Neuronal stem cell (in vitro differentiated cells): ENCODE measurements at regions not wholly inside any gene's neighbourhood (a gene's known extent, or its start where the extent isn't known, plus 50 kb on each side); places are given as distances from the start of the nearest gene placed in this dataset.

Experiments used
- DNase-seq: peaks from one replicate; pipeline ENCODE4 v3.0.0-alpha.2; 2013; ENCODE audit warnings: low spot score
- H2AFZ ChIP-seq: one replicate; pipeline ENCODE4 v1.6.1; 2013; ENCODE audit warnings: mild to moderate bottlenecking, low read length, inconsistent platforms
- H2AK5ac ChIP-seq: 2 replicates; pipeline ENCODE4 v1.6.1; 2013; ENCODE audit warnings: low read depth, mild to moderate bottlenecking, inconsistent platforms, low read length, moderate library complexity, mixed read lengths
- H2BK120ac ChIP-seq: 2 replicates; pipeline ENCODE4 v1.6.1; 2013; ENCODE audit warnings: low read depth, mild to moderate bottlenecking, inconsistent platforms, low read length, moderate library complexity, mixed read lengths
- H2BK12ac ChIP-seq: one replicate; pipeline ENCODE4 v1.6.1; 2013; ENCODE audit warnings: low read length, inconsistent platforms
- H2BK15ac ChIP-seq: 2 replicates; pipeline ENCODE4 v1.6.1; 2013; ENCODE audit warnings: mild to moderate bottlenecking, low read length, inconsistent platforms, mixed read lengths
- H2BK5ac ChIP-seq: one replicate; pipeline ENCODE4 v1.6.1; 2013; ENCODE audit warnings: inconsistent platforms, mild to moderate bottlenecking, low read length, moderate library complexity
- H3K14ac ChIP-seq: one replicate; pipeline ENCODE4 v1.6.1; 2013; ENCODE audit warnings: low read length, inconsistent platforms
- H3K18ac ChIP-seq: 2 replicates; pipeline ENCODE4 v1.6.1; 2013; ENCODE audit warnings: low read length, inconsistent platforms
- H3K23ac ChIP-seq: 2 replicates; pipeline ENCODE4 v1.6.1; 2013; ENCODE audit warnings: low read depth, mild to moderate bottlenecking, mixed read lengths, low read length, inconsistent platforms; ENCODE audit not compliant: poor library complexity
- H3K27ac ChIP-seq: replicated peaks from 3 replicates; pipeline ENCODE4 v1.5.1; 2013; ENCODE audit warnings: low read length, inconsistent platforms
- H3K27me3 ChIP-seq, 3 experiments: 2 replicates each; pipeline ENCODE4 v1.6.1; 2013; ENCODE audit warnings: low read length in 3 of 3, mild to moderate bottlenecking in 2 of 3, inconsistent platforms in 1 of 3, low read depth in 1 of 3, mixed read lengths in 1 of 3, moderate library complexity in 1 of 3; ENCODE audit not compliant: control insufficient read depth in 3 of 3, insufficient read depth in 3 of 3
- H3K36me3 ChIP-seq, 2 donors: replicated peaks in 1 of 2; 2 replicates each; pipeline ENCODE4 v1.6.1; 2013; ENCODE audit warnings: low read length in 2 of 2; ENCODE audit not compliant: control insufficient read depth in 2 of 2, insufficient read depth in 2 of 2
- H3K4ac ChIP-seq: 2 replicates; pipeline ENCODE4 v1.6.1; 2013; ENCODE audit warnings: inconsistent platforms, mild to moderate bottlenecking, low read length, moderate library complexity
- H3K4me1 ChIP-seq, 2 donors: 1 replicate in 1 of 2; 2 replicates in 1 of 2; pipeline ENCODE4 v1.6.1; 2013; ENCODE audit warnings: low read length in 2 of 2, low read depth in 1 of 2; ENCODE audit not compliant: control insufficient read depth in 2 of 2, insufficient read depth in 1 of 2
- H3K4me2 ChIP-seq: one replicate; pipeline ENCODE4 v1.6.1; 2013; ENCODE audit warnings: mild to moderate bottlenecking, low read length, inconsistent platforms; ENCODE audit not compliant: insufficient read depth, poor library complexity, severe bottlenecking
- H3K4me3 ChIP-seq, 2 donors: 2 replicates each; pipeline ENCODE4 v1.5.1; 2013; ENCODE audit warnings: low read length in 2 of 2, mild to moderate bottlenecking in 2 of 2, inconsistent platforms in 1 of 2, moderate library complexity in 1 of 2
- H3K79me1 ChIP-seq: one replicate; pipeline ENCODE4 v1.6.1; 2013; ENCODE audit warnings: low read depth, mild to moderate bottlenecking, inconsistent platforms, low read length, moderate library complexity
- H3K9ac ChIP-seq: one replicate; pipeline ENCODE4 v1.6.1; 2013; ENCODE audit warnings: mild to moderate bottlenecking, low read depth, low read length, inconsistent platforms; ENCODE audit not compliant: poor library complexity
- H3K9me3 ChIP-seq, 2 donors: replicated peaks in 1 of 2; 2 replicates each; pipeline versions ENCODE3 to v1.6.1; 2013; ENCODE audit warnings: low read length in 2 of 2, mild to moderate bottlenecking in 2 of 2, inconsistent platforms in 1 of 2, low read depth in 1 of 2, mixed read lengths in 1 of 2, moderate library complexity in 1 of 2; ENCODE audit not compliant: control insufficient read depth in 2 of 2, insufficient read depth in 1 of 2
- H4K8ac ChIP-seq: one replicate; pipeline ENCODE4 v1.6.1; 2013; ENCODE audit warnings: low read depth, mild to moderate bottlenecking, inconsistent platforms, low read length, moderate library complexity
- H4K91ac ChIP-seq: one replicate; pipeline ENCODE4 v1.6.1; 2013; ENCODE audit warnings: low read length, low read depth, mild to moderate bottlenecking, inconsistent platforms; ENCODE audit not compliant: poor library complexity
- WGBS, 2 donors: extraction: QIAGEN DNeasy Blood & Tissue Kit; methylation state at CpG; one replicate each; pipeline ENCODE4 v1.1.7; 2013; ENCODE audit warnings: missing lambda C conversion rate in 2 of 2, mixed read lengths in 1 of 2; ENCODE audit not compliant: insufficient read length in 2 of 2, insufficient replicate concordance in 1 of 2; ENCODE audit errors: extremely low coverage in 2 of 2; 5-methylcytosine and 5-hydroxymethylcytosine counted together

DNA sequence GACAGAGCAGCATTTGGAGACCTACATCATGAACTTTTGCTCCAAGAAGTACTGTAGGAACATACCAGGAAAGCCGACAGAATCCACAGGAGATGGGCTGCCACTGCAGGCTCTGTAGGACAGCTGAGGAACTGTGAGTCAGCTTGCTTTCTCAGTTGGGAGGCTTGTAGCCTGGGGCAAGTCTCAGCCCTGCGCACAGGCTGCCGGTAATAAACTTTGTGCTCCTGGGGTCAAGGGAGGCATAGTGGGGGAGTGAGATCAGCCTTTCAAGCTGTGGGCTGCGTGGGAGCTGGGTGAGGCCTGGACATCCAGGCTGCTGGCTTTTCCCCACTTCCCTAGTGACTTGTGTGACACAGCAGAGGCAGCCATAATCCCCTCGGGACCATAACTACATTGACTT, 718.0 kb upstream of the CDH10 start:
- no peak overlapping the region for H3K14ac ChIP-seq
- no peak overlapping the region for H3K23ac ChIP-seq
- H3K4ac ChIP-seq = no peak overlapping the region
- no peaks in the 10 kb centered on the region for H3K79me1 ChIP-seq
- no peak overlapping the region for H2AFZ ChIP-seq
- H4K91ac ChIP-seq = no peak overlapping the region
- no peak overlapping the region for H2BK15ac ChIP-seq
- no peak overlapping the region for H3K9ac ChIP-seq
- no peak overlapping the region for H3K4me2 ChIP-seq
- H4K8ac ChIP-seq = no peak overlapping the region
- no peak overlapping the region for H2BK120ac ChIP-seq
- WGBS, 2 donors = no CpG with 5 or more reads among the region's 5 CpGs
- H3K9me3 ChIP-seq = peaks cover 0 to 1% of the 10 kb centered on the region in 2 donors
- H3K18ac ChIP-seq = no peak overlapping the region
- H3K4me1 ChIP-seq = no peaks in the 10 kb centered on the region
- H3K36me3 ChIP-seq = no peaks in the 10 kb centered on the region
- no peak overlapping the region for H2BK5ac ChIP-seq
- H3K27ac ChIP-seq = no peak overlapping the region
- no peak overlapping the region for H3K4me3 ChIP-seq
- no peak for DNase-seq
- no peaks in the 10 kb centered on the region for H3K27me3 ChIP-seq
- no peak overlapping the region for H2BK12ac ChIP-seq
- H2AK5ac ChIP-seq = no peak overlapping the region

DNA sequence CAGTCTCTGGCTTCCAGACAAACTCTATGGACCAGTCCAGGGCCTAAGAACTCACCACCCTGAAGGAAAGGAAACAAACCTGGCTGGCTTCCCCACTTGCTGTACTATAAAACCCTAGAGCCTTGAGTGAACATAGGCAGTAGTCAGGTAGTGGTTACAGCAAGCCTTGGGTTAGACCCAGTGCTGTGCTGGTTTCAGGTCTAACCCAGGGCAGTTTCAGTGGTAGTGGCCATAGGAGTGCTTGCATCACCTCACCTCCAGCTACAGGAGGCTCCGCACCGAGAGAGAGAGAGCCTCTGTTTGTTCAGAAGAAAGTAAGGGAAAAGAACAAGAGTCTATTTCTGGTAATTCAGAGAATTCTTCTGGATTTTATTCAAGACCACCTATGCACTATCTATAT, 714.1 kb upstream of the CDH10 start:
- Histone ChIP-seq H3K4ac (no peak overlapping the region), H2BK120ac (no peak overlapping the region), H3K4me3 (no peak overlapping the region), H3K9me3 (peaks cover 0 to 1% of the 10 kb centered on the region in 2 donors), H2BK5ac (no peak overlapping the region), H3K27ac (no peak overlapping the region), H3K4me2 (no peak overlapping the region), H3K23ac (no peak overlapping the region), H3K14ac (no peak overlapping the region), H3K18ac (no peak overlapping the region), H3K27me3 (no peaks in the 10 kb centered on the region), H4K91ac (no peak overlapping the region), H2BK12ac (no peak overlapping the region), H3K79me1 (no peaks in the 10 kb centered on the region), H3K4me1 (no peaks in the 10 kb centered on the region), H4K8ac (no peak overlapping the region), H2AFZ (no peak overlapping the region), H3K36me3 (no peaks in the 10 kb centered on the region), H3K9ac (no peak overlapping the region), H2AK5ac (no peak overlapping the region), H2BK15ac (no peak overlapping the region)
- no peak for DNase-seq
- WGBS, 2 donors = no CpG with 5 or more reads among the region's 2 CpGs

DNA sequence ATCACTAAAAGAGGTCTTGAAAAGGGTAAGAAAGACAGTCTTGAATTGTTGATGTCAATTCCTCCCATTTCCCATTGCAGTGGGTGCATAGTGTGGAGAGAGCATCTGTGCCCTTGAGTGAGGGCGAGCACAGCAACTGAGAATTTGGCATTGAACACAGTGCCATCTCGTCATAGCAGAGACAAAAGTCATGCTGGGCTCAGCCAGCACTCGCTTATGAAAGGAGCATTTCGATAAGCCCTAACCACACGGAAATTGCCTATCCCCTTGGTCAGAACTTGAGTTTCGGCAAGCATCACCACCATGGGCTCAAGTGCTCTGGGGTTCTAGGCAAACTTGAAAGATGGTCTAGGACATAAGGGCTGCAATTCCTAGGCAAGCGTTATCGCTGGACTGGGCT, 712.8 kb upstream of the CDH10 start:
- no peaks in the 10 kb centered on the region for H3K4me1 ChIP-seq
- no peak overlapping the region for H2BK5ac ChIP-seq
- H3K27me3 ChIP-seq = no peaks in the 10 kb centered on the region
- no CpG with 5 or more reads among the region's 8 CpGs for WGBS, 2 donors
- no peak overlapping the region for H2BK15ac ChIP-seq
- no peak overlapping the region for H4K8ac ChIP-seq
- no peak overlapping the region for H3K4me2 ChIP-seq
- H2BK12ac ChIP-seq = no peak overlapping the region
- H2BK120ac ChIP-seq = no peak overlapping the region
- H2AK5ac ChIP-seq = no peak overlapping the region
- H3K4ac ChIP-seq = no peak overlapping the region
- no peak overlapping the region for H3K9ac ChIP-seq
- no peak overlapping the region for H3K14ac ChIP-seq
- H3K79me1 ChIP-seq = no peaks in the 10 kb centered on the region
- H3K27ac ChIP-seq = no peak overlapping the region
- H4K91ac ChIP-seq = no peak overlapping the region
- no peak overlapping the region for H3K4me3 ChIP-seq
- no peak overlapping the region for H2AFZ ChIP-seq
- DNase-seq = no peak
- no peaks in the 10 kb centered on the region for H3K36me3 ChIP-seq
- H3K9me3 ChIP-seq = no peaks in the 10 kb centered on the region
- H3K18ac ChIP-seq = no peak overlapping the region
- no peak overlapping the region for H3K23ac ChIP-seq

DNA sequence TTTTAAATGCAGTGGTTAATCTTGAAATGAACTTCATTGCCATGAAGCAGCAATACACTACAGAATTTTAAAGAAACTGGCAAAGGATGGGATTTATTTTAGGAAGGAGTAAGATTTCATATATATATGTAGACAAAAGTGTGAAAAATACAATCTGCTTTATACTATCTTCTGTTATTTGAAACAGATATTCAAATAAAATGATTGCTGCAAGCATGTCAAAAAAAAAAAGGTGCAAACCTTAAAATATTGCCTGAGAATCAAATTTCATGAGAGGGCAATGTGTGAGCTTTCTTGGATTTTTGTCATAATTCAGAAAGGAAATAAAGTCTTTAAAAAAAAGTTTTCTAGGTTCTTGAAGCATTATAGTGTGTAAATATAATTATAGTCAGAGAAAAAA, 705.0 kb upstream of the CDH10 start:
- Histone ChIP-seq H3K9ac (no peak overlapping the region), H2BK120ac (no peak overlapping the region), H3K18ac (no peak overlapping the region), H2BK15ac (no peak overlapping the region), H3K4me2 (no peak overlapping the region), H3K36me3 (no peaks in the 10 kb centered on the region), H4K8ac (no peak overlapping the region), H3K9me3 (no peaks in the 10 kb centered on the region), H2BK12ac (no peak overlapping the region), H4K91ac (no peak overlapping the region), H3K14ac (no peak overlapping the region), H2AFZ (no peak overlapping the region), H2AK5ac (no peak overlapping the region), H3K4me1 (no peaks in the 10 kb centered on the region), H3K23ac (no peak overlapping the region), H3K4ac (no peak overlapping the region), H3K79me1 (no peaks in the 10 kb centered on the region), H3K27me3 (no peaks in the 10 kb centered on the region), H3K4me3 (no peak overlapping the region), H3K27ac (no peak overlapping the region), H2BK5ac (no peak overlapping the region)
- DNase-seq = no peak
